HCT116 (cell line): ENCODE measurements at regions not wholly inside any gene's neighbourhood (a gene's known extent, or its start where the extent isn't known, plus 50 kb on each side); places are given as distances from the start of the nearest gene placed in this dataset.

Experiments
- ATAC-seq: fragments of 200-7000 bp; cut with Tn5 transposase; 2 replicates; pipeline ENCODE4 v1.9.1; 2020; ENCODE audit warnings: mild to moderate bottlenecking, moderate library complexity
- BruUV-seq: library from RNA; stranded (reverse); fragments of 400-500 nt; replicated peaks from 2 replicates; lab custom pipeline; 2021; lab: Mats Ljungman, UMichigan
- CTCF ChIA-PET: fragments of 300-600 bp; sonication (Branson Sonifier 250); formaldehyde crosslinking; loops from one replicate; lab custom pipeline; 2021; ENCODE audit warnings: antibody characterized with exemption; lab: Charles Lee
- POLR2A ChIA-PET: fragments of 300-600, 350-600 bp; sonication (Branson Sonifier 250); formaldehyde crosslinking; loops from one replicate; lab custom pipeline; 2021; ENCODE audit warnings: antibody characterized with exemption; lab: Charles Lee
- RAD21 ChIA-PET, 2 experiments: fragments of 300-600 bp; sonication (Branson Sonifier 250); formaldehyde crosslinking; loops; one replicate each; lab custom pipeline; 2023; ENCODE audit warnings: low total read pairs in 2 of 2; ENCODE audit not compliant: uncharacterized antibody in 2 of 2, unreplicated experiment in 2 of 2, low non-redundant PET in 1 of 2; lab: Charles Lee
- DNase-seq: peaks from one replicate; pipeline ENCODE4 v3.0.0-alpha.2; 2010; ENCODE audit warnings: low read depth, low spot score
- H2AFZ ChIP-seq: fragments of 200-600 bp; shearing (Covaris generic), sonication (generic); 2 replicates; pipeline ENCODE4 v1.6.1; 2017; ENCODE audit warnings: low read depth, mixed run types, mixed read lengths, antibody characterized with exemption, low read length; ENCODE audit not compliant: poor library complexity, severe bottlenecking
- H3K27ac ChIP-seq: 2 replicates; pipeline ENCODE4 v1.5.1; 2012; ENCODE audit warnings: low read depth, low read length
- H3K27me3 ChIP-seq: fragments of 200-600 bp; sonication (generic); 2 replicates; pipeline ENCODE4 v1.6.1; 2016; ENCODE audit warnings: mixed run types, low read length, mixed read lengths; ENCODE audit not compliant: insufficient read depth
- H3K36me3 ChIP-seq, 2 experiments: fragments of 200-500 bp in 1 of 2; fragments of 200-600 bp in 1 of 2; sonication (Bioruptor generic) in 1 of 2; sonication (generic) in 1 of 2; 2 replicates each; pipeline versions ENCODE4 v1.5.1 to v1.6.1; 2014 to 2016; ENCODE audit warnings: low read length in 2 of 2, inconsistent platforms in 1 of 2, mixed read lengths in 1 of 2, mixed run types in 1 of 2; ENCODE audit not compliant: insufficient read depth in 2 of 2, control insufficient read depth in 1 of 2
- H3K4me1 ChIP-seq, 2 experiments: fragments of 200-600 bp in 1 of 2; sonication (generic) in 1 of 2; 2 replicates each; pipeline versions ENCODE4 v1.5.1 to v1.6.1; 2012 to 2017; ENCODE audit warnings: low read length in 2 of 2, inconsistent platforms in 1 of 2, mild to moderate bottlenecking in 1 of 2, mixed read lengths in 1 of 2, mixed run types in 1 of 2, moderate library complexity in 1 of 2; ENCODE audit not compliant: insufficient read depth in 2 of 2, control insufficient read depth in 1 of 2
- H3K4me2 ChIP-seq: fragments of 200-600 bp; sonication (generic); 2 replicates; pipeline ENCODE4 v1.6.1; 2017; ENCODE audit warnings: mixed run types, low read length, mixed read lengths
- H3K4me3 ChIP-seq, 2 experiments: fragments of 200-600 bp in 1 of 2; sonication (generic) in 1 of 2; replicated peaks in 1 of 2; 2 replicates each; pipeline ENCODE4 v1.5.1; 2011 to 2016; ENCODE audit warnings: low read length in 2 of 2, control low read depth in 1 of 2, low read depth in 1 of 2, mild to moderate bottlenecking in 1 of 2, mixed read lengths in 1 of 2, mixed run types in 1 of 2
- H3K79me2 ChIP-seq: fragments of 200-600 bp; sonication (generic); 2 replicates; pipeline ENCODE4 v1.6.1; 2017; ENCODE audit warnings: mild to moderate bottlenecking, mixed run types, low read length, moderate library complexity, mixed read lengths; ENCODE audit not compliant: insufficient read depth
- H3K9ac ChIP-seq: fragments of 200-600 bp; sonication (generic); 2 replicates; pipeline ENCODE4 v1.6.1; 2016; ENCODE audit warnings: low read length, mixed read lengths
- H3K9me2 ChIP-seq: fragments of 200-600 bp; sonication (generic), shearing (Covaris generic); 2 replicates; pipeline ENCODE4 v1.6.1; 2017; ENCODE audit warnings: mixed run types, mild to moderate bottlenecking, moderate library complexity; ENCODE audit not compliant: insufficient read depth
- H3K9me3 ChIP-seq, 2 experiments: fragments of 200-500 bp in 1 of 2; fragments of 200-600 bp in 1 of 2; sonication (Bioruptor generic) in 1 of 2; sonication (generic) in 1 of 2; 2 replicates each; pipeline ENCODE4 v1.6.1; 2014 to 2017; ENCODE audit warnings: low read length in 2 of 2, mixed read lengths in 2 of 2, inconsistent platforms in 1 of 2, low read depth in 1 of 2, mild to moderate bottlenecking in 1 of 2, mixed run types in 1 of 2, moderate library complexity in 1 of 2; ENCODE audit not compliant: control insufficient read depth in 1 of 2, insufficient read depth in 1 of 2
- H4K20me1 ChIP-seq: fragments of 200-600 bp; sonication (generic), shearing (Covaris generic); 2 replicates; pipeline ENCODE4 v1.6.1; 2017; ENCODE audit warnings: mixed run types, mild to moderate bottlenecking, moderate library complexity; ENCODE audit not compliant: insufficient read depth
- CBX3 ChIP-seq: IDR thresholded peaks from 2 replicates; pipeline ENCODE4 v1.6.1; 2012; ENCODE audit warnings: low read depth
- EGR1 ChIP-seq: IDR thresholded peaks from 2 replicates; pipeline ENCODE4 v1.6.1; 2012; ENCODE audit warnings: low read depth
- EZH2 ChIP-seq: fragments of 200-600 bp; sonication (generic); IDR thresholded peaks from 2 replicates; pipeline ENCODE4 v1.6.1; 2017; ENCODE audit warnings: antibody characterized with exemption, mixed run types
- EZH2phosphoT487 ChIP-seq: fragments of 200-600 bp; IDR thresholded peaks from 2 replicates; pipeline ENCODE4 v1.6.1; 2018; ENCODE audit warnings: antibody characterized with exemption, borderline replicate concordance
- FOSL1 ChIP-seq: IDR thresholded peaks from 2 replicates; pipeline ENCODE4 v1.6.1; 2012; ENCODE audit warnings: low read depth
- JUND ChIP-seq: IDR thresholded peaks from 2 replicates; pipeline ENCODE4 v1.6.1; 2012
- POLR2A ChIP-seq: IDR thresholded peaks from 2 replicates; pipeline ENCODE4 v1.7.0; 2011; ENCODE audit warnings: borderline replicate concordance; ENCODE audit not compliant: insufficient read depth, insufficient read length; ENCODE audit errors: extremely low read depth
- POLR2AphosphoS5 ChIP-seq: IDR thresholded peaks from 2 replicates; pipeline ENCODE4 v1.6.1; 2011; ENCODE audit warnings: mild to moderate bottlenecking, low read depth, low read length, moderate library complexity
- RAD21 ChIP-seq: IDR thresholded peaks from 2 replicates; pipeline ENCODE4 v1.6.1; 2012; ENCODE audit warnings: low read depth, mild to moderate bottlenecking
- SIN3A ChIP-seq: IDR thresholded peaks from 2 replicates; pipeline ENCODE4 v1.6.1; 2012; ENCODE audit warnings: low read depth
- SRF ChIP-seq: IDR thresholded peaks from 2 replicates; pipeline ENCODE4 v1.6.1; 2012; ENCODE audit warnings: low read depth
- TCF7L2 ChIP-seq: IDR thresholded peaks from 2 replicates; pipeline ENCODE4 v1.7.0; 2011; ENCODE audit warnings: borderline replicate concordance, inconsistent platforms; ENCODE audit not compliant: insufficient read depth, insufficient read length; ENCODE audit errors: extremely low read depth
- YY1 ChIP-seq: IDR thresholded peaks from 2 replicates; pipeline ENCODE4 v1.6.1; 2011; ENCODE audit warnings: low read length, low read depth, moderate library complexity, mild to moderate bottlenecking; ENCODE audit not compliant: insufficient replicate concordance; ENCODE audit errors: extremely low read depth
- ZFX ChIP-seq: fragments of 450-650 bp; IDR thresholded peaks from 2 replicates; pipeline ENCODE4 v1.6.1; 2017
- ZNF274 ChIP-seq: fragments of 200-500 bp; sonication (Bioruptor generic); IDR thresholded peaks from 2 replicates; pipeline ENCODE4 v1.6.1; 2014; ENCODE audit warnings: mild to moderate bottlenecking, low read depth, low read length, inconsistent platforms
- intact Hi-C: fragments of 100-400 bp; cut with micrococcal nuclease; formaldehyde crosslinking; loops from 2 replicates; pipeline ENCODE4 v1.10.0; 2022
- TF ChIP-seq, protein P1 (sequence below), 3 experiments: fragments of 200-600 bp in 1 of 3; sonication (generic) in 1 of 3; IDR thresholded peaks in 2 of 3; conservative IDR thresholded peaks in 1 of 3; 2 replicates each; pipeline ENCODE4 v1.5.1; 2012 to 2017; ENCODE audit warnings: low read depth in 2 of 3, low read length in 2 of 3, antibody characterized with exemption in 1 of 3, borderline replicate concordance in 1 of 3, control low read depth in 1 of 3, mild to moderate bottlenecking in 1 of 3, mixed read lengths in 1 of 3, mixed run types in 1 of 3, moderate library complexity in 1 of 3; ENCODE audit not compliant: insufficient read depth in 1 of 3
- TF ChIP-seq, protein P2 (sequence below): IDR thresholded peaks from 2 replicates; pipeline ENCODE4 v1.6.1; 2012
- TF ChIP-seq, protein P3 (sequence below): IDR thresholded peaks from 2 replicates; pipeline ENCODE4 v1.6.1; 2011; ENCODE audit warnings: mild to moderate bottlenecking, low read length, moderate library complexity; ENCODE audit not compliant: insufficient replicate concordance; ENCODE audit errors: extremely low read depth

DNA sequence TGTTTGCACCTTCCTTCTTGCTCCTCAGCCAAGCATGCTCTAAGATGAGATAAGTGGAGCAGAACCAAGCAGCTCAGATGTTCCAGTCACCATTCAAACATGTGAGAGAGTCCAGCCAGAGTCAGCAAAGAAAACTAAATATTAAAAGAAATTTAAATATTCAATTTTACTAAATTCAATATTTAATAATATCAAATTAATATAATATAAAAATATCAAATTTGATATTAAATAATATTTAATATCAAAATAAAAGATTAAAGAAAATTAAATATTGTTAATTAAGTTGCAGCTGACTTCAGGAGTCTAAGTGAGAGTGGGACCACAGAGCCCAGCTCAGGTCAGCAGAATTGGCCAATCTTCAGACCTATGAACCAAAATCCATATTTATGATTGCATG lies 526.1 kb upstream of the FLRT2 start:
- no peaks in the 10 kb centered on the region for H3K79me2 ChIP-seq
- H3K27ac ChIP-seq: no peak overlapping the region
- H3K4me1 ChIP-seq: no peaks in the 10 kb centered on the region
- ATAC-seq (no peak), DNase-seq (no peak)
- peaks cover 3 to 16% of the 10 kb centered on the region in 2 experiments; a peak in 2 of 4 replicates for H3K9me3 ChIP-seq
- no peak overlapping the region for H2AFZ ChIP-seq
- BruUV-seq: no TSS peak
- no peak overlapping the region for H3K4me2 ChIP-seq
- ChIA-PET RAD21 (no interaction called here), POLR2A (no interaction called here), CTCF (no interaction called here)
- no peaks in the 10 kb centered on the region for H3K36me3 ChIP-seq
- H3K4me3 ChIP-seq: no peak overlapping the region
- H3K9ac ChIP-seq: no peak overlapping the region
- no peaks in the 10 kb centered on the region for H3K9me2 ChIP-seq
- no peak for TF ChIP-seq SRF
- no peak for TF ChIP-seq ZFX
- no peak for TF ChIP-seq RAD21
- TF ChIP-seq, protein P1, sequence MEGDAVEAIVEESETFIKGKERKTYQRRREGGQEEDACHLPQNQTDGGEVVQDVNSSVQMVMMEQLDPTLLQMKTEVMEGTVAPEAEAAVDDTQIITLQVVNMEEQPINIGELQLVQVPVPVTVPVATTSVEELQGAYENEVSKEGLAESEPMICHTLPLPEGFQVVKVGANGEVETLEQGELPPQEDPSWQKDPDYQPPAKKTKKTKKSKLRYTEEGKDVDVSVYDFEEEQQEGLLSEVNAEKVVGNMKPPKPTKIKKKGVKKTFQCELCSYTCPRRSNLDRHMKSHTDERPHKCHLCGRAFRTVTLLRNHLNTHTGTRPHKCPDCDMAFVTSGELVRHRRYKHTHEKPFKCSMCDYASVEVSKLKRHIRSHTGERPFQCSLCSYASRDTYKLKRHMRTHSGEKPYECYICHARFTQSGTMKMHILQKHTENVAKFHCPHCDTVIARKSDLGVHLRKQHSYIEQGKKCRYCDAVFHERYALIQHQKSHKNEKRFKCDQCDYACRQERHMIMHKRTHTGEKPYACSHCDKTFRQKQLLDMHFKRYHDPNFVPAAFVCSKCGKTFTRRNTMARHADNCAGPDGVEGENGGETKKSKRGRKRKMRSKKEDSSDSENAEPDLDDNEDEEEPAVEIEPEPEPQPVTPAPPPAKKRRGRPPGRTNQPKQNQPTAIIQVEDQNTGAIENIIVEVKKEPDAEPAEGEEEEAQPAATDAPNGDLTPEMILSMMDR (IDR thresholded peaks at IDR 0.05 in 2 of 3, conservative IDR thresholded peaks at IDR 0.05 in 1 of 3; ENCODE audit: borderline replicate concordance in 1 of 3, insufficient read depth in 1 of 3, low read depth in 2 of 3, low read length in 2 of 3): no peak
- TF ChIP-seq TCF7L2: no peak
- TF ChIP-seq POLR2AphosphoS5: no peak
- TF ChIP-seq, protein P2, sequence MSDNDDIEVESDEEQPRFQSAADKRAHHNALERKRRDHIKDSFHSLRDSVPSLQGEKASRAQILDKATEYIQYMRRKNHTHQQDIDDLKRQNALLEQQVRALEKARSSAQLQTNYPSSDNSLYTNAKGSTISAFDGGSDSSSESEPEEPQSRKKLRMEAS: no peak
- no peak for TF ChIP-seq SIN3A
- no peak for TF ChIP-seq EZH2phosphoT487
- TF ChIP-seq, protein P3, sequence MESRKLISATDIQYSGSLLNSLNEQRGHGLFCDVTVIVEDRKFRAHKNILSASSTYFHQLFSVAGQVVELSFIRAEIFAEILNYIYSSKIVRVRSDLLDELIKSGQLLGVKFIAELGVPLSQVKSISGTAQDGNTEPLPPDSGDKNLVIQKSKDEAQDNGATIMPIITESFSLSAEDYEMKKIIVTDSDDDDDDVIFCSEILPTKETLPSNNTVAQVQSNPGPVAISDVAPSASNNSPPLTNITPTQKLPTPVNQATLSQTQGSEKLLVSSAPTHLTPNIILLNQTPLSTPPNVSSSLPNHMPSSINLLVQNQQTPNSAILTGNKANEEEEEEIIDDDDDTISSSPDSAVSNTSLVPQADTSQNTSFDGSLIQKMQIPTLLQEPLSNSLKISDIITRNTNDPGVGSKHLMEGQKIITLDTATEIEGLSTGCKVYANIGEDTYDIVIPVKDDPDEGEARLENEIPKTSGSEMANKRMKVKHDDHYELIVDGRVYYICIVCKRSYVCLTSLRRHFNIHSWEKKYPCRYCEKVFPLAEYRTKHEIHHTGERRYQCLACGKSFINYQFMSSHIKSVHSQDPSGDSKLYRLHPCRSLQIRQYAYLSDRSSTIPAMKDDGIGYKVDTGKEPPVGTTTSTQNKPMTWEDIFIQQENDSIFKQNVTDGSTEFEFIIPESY: no peak
- no peak for TF ChIP-seq EGR1
- TF ChIP-seq FOSL1: no peak
- TF ChIP-seq YY1: no peak
- no peak for TF ChIP-seq CBX3
- TF ChIP-seq POLR2A: no peak
- TF ChIP-seq JUND: no peak
- no peak for TF ChIP-seq ZNF274
- TF ChIP-seq EZH2: no peak
- intact Hi-C loops: no loop called here
- H3K27me3 ChIP-seq: no peaks in the 10 kb centered on the region
- H4K20me1 ChIP-seq: no peaks in the 10 kb centered on the region
